ENCODE measurements at regions not wholly inside any gene's neighbourhood (a gene's known extent, or its start where the extent isn't known, plus 50 kb on each side); places are given as distances from the start of the nearest gene placed in this dataset.

DNA sequence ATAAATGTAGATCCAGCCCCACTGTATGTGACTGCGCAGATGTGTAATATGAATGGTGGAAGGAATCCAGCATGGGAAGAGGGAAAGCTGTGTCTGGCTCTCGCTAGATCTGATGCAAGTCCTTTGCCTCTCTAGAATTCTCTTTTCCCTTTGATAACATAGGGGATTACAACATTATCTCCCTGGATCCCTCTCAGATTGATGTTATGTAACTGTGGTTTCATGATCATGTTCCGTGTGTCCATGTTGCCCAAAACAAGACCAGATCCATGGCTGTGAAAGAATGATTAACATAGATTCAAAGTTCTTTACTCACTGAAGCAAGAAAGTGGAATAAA lies 184.0 kb upstream of the UBL3 start:
- TF ChIP-seq, protein P1, sequence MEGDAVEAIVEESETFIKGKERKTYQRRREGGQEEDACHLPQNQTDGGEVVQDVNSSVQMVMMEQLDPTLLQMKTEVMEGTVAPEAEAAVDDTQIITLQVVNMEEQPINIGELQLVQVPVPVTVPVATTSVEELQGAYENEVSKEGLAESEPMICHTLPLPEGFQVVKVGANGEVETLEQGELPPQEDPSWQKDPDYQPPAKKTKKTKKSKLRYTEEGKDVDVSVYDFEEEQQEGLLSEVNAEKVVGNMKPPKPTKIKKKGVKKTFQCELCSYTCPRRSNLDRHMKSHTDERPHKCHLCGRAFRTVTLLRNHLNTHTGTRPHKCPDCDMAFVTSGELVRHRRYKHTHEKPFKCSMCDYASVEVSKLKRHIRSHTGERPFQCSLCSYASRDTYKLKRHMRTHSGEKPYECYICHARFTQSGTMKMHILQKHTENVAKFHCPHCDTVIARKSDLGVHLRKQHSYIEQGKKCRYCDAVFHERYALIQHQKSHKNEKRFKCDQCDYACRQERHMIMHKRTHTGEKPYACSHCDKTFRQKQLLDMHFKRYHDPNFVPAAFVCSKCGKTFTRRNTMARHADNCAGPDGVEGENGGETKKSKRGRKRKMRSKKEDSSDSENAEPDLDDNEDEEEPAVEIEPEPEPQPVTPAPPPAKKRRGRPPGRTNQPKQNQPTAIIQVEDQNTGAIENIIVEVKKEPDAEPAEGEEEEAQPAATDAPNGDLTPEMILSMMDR (IDR thresholded peaks at IDR 0.05 in 4 of 5, conservative IDR thresholded peaks at IDR 0.05 in 1 of 5): no peak
- TF ChIP-seq POLR2A (IDR thresholded peaks at IDR 0.05): no peak

All from gastrocnemius medialis (tissue), 4 donors.